Endothelial cell of umbilical vein (primary cell): ENCODE measurements at regions not wholly inside any gene's neighbourhood (a gene's known extent, or its start where the extent isn't known, plus 50 kb on each side); places are given as distances from the start of the nearest gene placed in this dataset.

Source experiments
- BruUV-seq: library from RNA; stranded (reverse); fragments of 400-500 nt; replicated peaks from 2 replicates; lab custom pipeline; 2021; lab: Mats Ljungman, UMichigan
- CTCF ChIA-PET: fragments of 300-600, 350-600 bp; sonication (Branson Sonifier 250); formaldehyde crosslinking; loops from one replicate; lab custom pipeline; 2021; ENCODE audit warnings: antibody characterized with exemption, inconsistent platforms; lab: Charles Lee
- POLR2A ChIA-PET: fragments of 300-600, 350-600 bp; sonication (Branson Sonifier 250); formaldehyde crosslinking; loops from one replicate; lab custom pipeline; 2021; ENCODE audit warnings: antibody characterized with exemption, inconsistent platforms; lab: Charles Lee
- DNase-seq: peaks from one replicate; pipeline ENCODE4 v3.0.0-alpha.2; 2011; ENCODE audit warnings: low read depth, low spot score
- FAIRE-seq: peaks from 2 replicates; lab custom pipeline; 2011; peaks lifted over from hg19 to GRCh38; lab: Jason Lieb, UNC
- H2AFZ ChIP-seq: 2 replicates; pipeline ENCODE4 v1.6.0; 2012; ENCODE audit warnings: low read depth, low read length, control low read depth, inconsistent platforms
- H3K27ac ChIP-seq: 2 replicates; pipeline ENCODE4 v1.5.1; 2011; ENCODE audit warnings: low read depth, mild to moderate bottlenecking, control low read depth, low read length, moderate library complexity; ENCODE audit not compliant: insufficient read depth
- H3K27me3 ChIP-seq, 2 experiments: 2 replicates each; pipeline versions ENCODE4 v1.6.0 to v1.6.1; 2011; ENCODE audit warnings: low read length in 2 of 2, mixed read lengths in 1 of 2; ENCODE audit not compliant: control insufficient read depth in 2 of 2, insufficient read depth in 2 of 2
- H3K36me3 ChIP-seq, 2 experiments: 2 replicates in 1 of 2; 3 replicates in 1 of 2; pipeline ENCODE4 v1.5.1; 2011; ENCODE audit warnings: low read length in 2 of 2, mild to moderate bottlenecking in 1 of 2, moderate library complexity in 1 of 2; ENCODE audit not compliant: control insufficient read depth in 2 of 2, insufficient read depth in 2 of 2; ENCODE audit errors: extremely low read depth in 1 of 2
- H3K4me1 ChIP-seq: 3 replicates; pipeline ENCODE4 v1.5.1; 2011; ENCODE audit warnings: mild to moderate bottlenecking, low read length; ENCODE audit not compliant: control insufficient read depth, insufficient read depth; ENCODE audit errors: extremely low read depth
- H3K4me2 ChIP-seq: 2 replicates; pipeline ENCODE4 v1.6.1; 2011; ENCODE audit warnings: low read length, control low read depth, mixed read lengths; ENCODE audit not compliant: insufficient read depth
- H3K4me3 ChIP-seq, 3 experiments: fragments of 200-600 bp in 1 of 3; sonication (generic), shearing (Covaris generic) in 1 of 3; replicated peaks in 1 of 3; 2 replicates each; pipeline ENCODE4 v1.5.1; 2011 to 2016; ENCODE audit warnings: control low read depth in 3 of 3, low read length in 3 of 3, mild to moderate bottlenecking in 2 of 3, inconsistent platforms in 1 of 3, low read depth in 1 of 3, moderate library complexity in 1 of 3; ENCODE audit not compliant: insufficient read depth in 1 of 3
- H3K79me2 ChIP-seq: 2 replicates; pipeline ENCODE4 v1.6.0; 2012; ENCODE audit warnings: low read length, inconsistent platforms; ENCODE audit not compliant: control insufficient read depth, insufficient read depth
- H3K9ac ChIP-seq: replicated peaks from 2 replicates; pipeline ENCODE3; 2011; ENCODE audit warnings: low read length, control low read depth; ENCODE audit not compliant: insufficient read depth; ENCODE audit errors: extremely low read depth
- H3K9me1 ChIP-seq: replicated peaks from 3 replicates; pipeline ENCODE4 v1.6.0; 2011; ENCODE audit warnings: mild to moderate bottlenecking, low read length; ENCODE audit not compliant: control insufficient read depth, insufficient read depth; ENCODE audit errors: extremely low read depth
- H3K9me3 ChIP-seq: replicated peaks from 2 replicates; pipeline ENCODE4 v1.5.1; 2012; ENCODE audit warnings: low read length, inconsistent platforms; ENCODE audit not compliant: control insufficient read depth, insufficient read depth
- H4K20me1 ChIP-seq: replicated peaks from 2 replicates; pipeline ENCODE3; 2011; ENCODE audit warnings: mild to moderate bottlenecking, low read length; ENCODE audit not compliant: control insufficient read depth, insufficient read depth; ENCODE audit errors: extremely low read depth
- CTCF ChIP-seq, 2 donors: IDR thresholded peaks; 1 replicate in 1 of 2; 2 replicates in 1 of 2; pipeline ENCODE4 v1.5.1; 2011; ENCODE audit warnings: low read length in 2 of 2, mild to moderate bottlenecking in 2 of 2, moderate library complexity in 2 of 2, control low read depth in 1 of 2, inconsistent platforms in 1 of 2, low read depth in 1 of 2; ENCODE audit not compliant: insufficient read depth in 1 of 2; ENCODE audit errors: extremely low read depth in 1 of 2
- EZH2 ChIP-seq: IDR thresholded peaks from 2 replicates; pipeline ENCODE4 v1.6.1; 2012; ENCODE audit warnings: borderline replicate concordance, low read depth, mild to moderate bottlenecking, moderate library complexity, low read length, inconsistent platforms; ENCODE audit not compliant: severe bottlenecking
- FOS ChIP-seq: IDR thresholded peaks from 2 replicates; pipeline ENCODE4 v1.6.1; 2011; ENCODE audit warnings: mild to moderate bottlenecking, low read length, moderate library complexity, borderline replicate concordance; ENCODE audit not compliant: insufficient read depth
- GATA2 ChIP-seq: IDR thresholded peaks from 2 replicates; pipeline ENCODE4 v1.7.0; 2011; ENCODE audit warnings: low read depth, mild to moderate bottlenecking, moderate library complexity, mixed read lengths, low read length; ENCODE audit not compliant: insufficient read length, insufficient read depth
- JUN ChIP-seq: IDR thresholded peaks from 2 replicates; pipeline ENCODE4 v1.6.1; 2011; ENCODE audit warnings: borderline replicate concordance, low read depth; ENCODE audit not compliant: insufficient read length, insufficient read depth
- MYC ChIP-seq: IDR thresholded peaks from one replicate; pipeline ENCODE4 v1.6.1; 2011; ENCODE audit warnings: mild to moderate bottlenecking, low read depth, low read length
- POLR2A ChIP-seq: IDR thresholded peaks from 2 replicates; pipeline ENCODE4 v1.6.1; 2012; ENCODE audit warnings: low read depth, mild to moderate bottlenecking, control low read depth, low read length
- POLR2AphosphoS5 ChIP-seq: IDR thresholded peaks from 2 replicates; pipeline ENCODE4 v1.6.1; 2012; ENCODE audit warnings: low read depth, mild to moderate bottlenecking, control low read depth, low read length, moderate library complexity; ENCODE audit not compliant: insufficient read depth
- dilution Hi-C: fragments of 300-500 bp; cut with MboI; formaldehyde crosslinking; loops from one replicate; pipeline ENCODE4 v1.15.0; 2019; ENCODE audit warnings: low sequenced_read_pairs; ENCODE audit not compliant: extremely low pct_ligation_motif_present
- intact Hi-C: fragments of 100-400 bp; cut with micrococcal nuclease; formaldehyde crosslinking; loops from one replicate; pipeline ENCODE4 v1.10.0; 2022
- TF ChIP-seq, protein P1 (sequence below): IDR thresholded peaks from 2 replicates; pipeline ENCODE4 v1.6.1; 2011; ENCODE audit not compliant: insufficient read depth, insufficient read length

GRCh38 chr3:165954171-165954570 is 116.9 kb upstream of the BCHE start:
- no peak for FAIRE-seq
- H3K9ac ChIP-seq = no peak overlapping the region
- no peak overlapping the region for H2AFZ ChIP-seq
- H3K4me1 ChIP-seq = no peaks in the 10 kb centered on the region
- no peaks in the 10 kb centered on the region for H3K36me3 ChIP-seq
- CTCF ChIA-PET = no interaction called here
- H3K79me2 ChIP-seq = no peaks in the 10 kb centered on the region
- POLR2A ChIA-PET = no interaction called here
- H3K27ac ChIP-seq = no peak overlapping the region
- H3K27me3 ChIP-seq = no peaks in the 10 kb centered on the region
- H3K4me3 ChIP-seq = no peak overlapping the region
- BruUV-seq = no TSS peak
- H4K20me1 ChIP-seq = no peaks in the 10 kb centered on the region
- H3K4me2 ChIP-seq = no peak overlapping the region
- dilution Hi-C loops (no loop called here), intact Hi-C loops (no loop called here)
- TF ChIP-seq EZH2 (no peak), JUN (no peak), MYC (no peak), POLR2AphosphoS5 (no peak), FOS (no peak), GATA2 (no peak), CTCF (IDR thresholded peaks at IDR 0.05; ENCODE audit: extremely low read depth in 1 of 2, insufficient read depth in 1 of 2, low read depth in 1 of 2, low read length in 2 of 2) (no peak), POLR2A (no peak)
- TF ChIP-seq, protein P1, sequence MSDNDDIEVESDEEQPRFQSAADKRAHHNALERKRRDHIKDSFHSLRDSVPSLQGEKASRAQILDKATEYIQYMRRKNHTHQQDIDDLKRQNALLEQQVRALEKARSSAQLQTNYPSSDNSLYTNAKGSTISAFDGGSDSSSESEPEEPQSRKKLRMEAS = no peak
- no peak for DNase-seq
- H3K9me3 ChIP-seq = peaks cover 5% of the 10 kb centered on the region
- H3K9me1 ChIP-seq = no peaks in the 10 kb centered on the region
